Spleen (tissue), 11 donors: ENCODE measurements at regions not wholly inside any gene's neighbourhood (a gene's known extent, or its start where the extent isn't known, plus 50 kb on each side); places are given as distances from the start of the nearest gene placed in this dataset.

ENCODE experiments used
- DNase-seq: peaks from one replicate; pipeline ENCODE4 v3.0.0-alpha.2; 2020
- H3K27ac ChIP-seq, 8 donors: fragments of 200-600 bp; sonication (generic) in 7 of 8; 1 replicate in 4 of 8; 2 replicates in 4 of 8; pipeline versions ENCODE4 v1.5.0 to v1.8.0; 2016 to 2021; ENCODE audit warnings: inconsistent platforms in 4 of 8, mild to moderate bottlenecking in 4 of 8, moderate library complexity in 1 of 8
- H3K27me3 ChIP-seq, 7 donors: fragments of 200-600 bp; sonication (generic) in 6 of 7; replicated peaks in 1 of 7; 1 replicate in 4 of 7; 2 replicates in 3 of 7; pipeline versions ENCODE4 v1.5.0 to v1.8.0; 2016 to 2021; ENCODE audit warnings: inconsistent platforms in 3 of 7, mild to moderate bottlenecking in 1 of 7
- H3K36me3 ChIP-seq, 6 donors: fragments of 200-600 bp; sonication (generic) in 5 of 6; 1 replicate in 4 of 6; 2 replicates in 2 of 6; pipeline versions ENCODE4 v1.5.0 to v1.8.0; 2016 to 2021; ENCODE audit warnings: inconsistent platforms in 2 of 6
- H3K4me1 ChIP-seq, 6 donors: fragments of 200-600 bp; sonication (generic) in 5 of 6; 1 replicate in 3 of 6; 2 replicates in 3 of 6; pipeline versions ENCODE4 v1.5.0 to v1.8.0; 2016 to 2021; ENCODE audit warnings: inconsistent platforms in 3 of 6
- H3K4me3 ChIP-seq, 8 donors: fragments of 200-600 bp; sonication (generic) in 7 of 8; 1 replicate in 4 of 8; 2 replicates in 4 of 8; pipeline versions ENCODE4 v1.5.0 to v1.8.0; 2016 to 2021; ENCODE audit warnings: inconsistent platforms in 4 of 8, mild to moderate bottlenecking in 4 of 8, moderate library complexity in 2 of 8
- H3K9me3 ChIP-seq, 8 donors: fragments of 200-600 bp; sonication (generic) in 7 of 8; 1 replicate in 4 of 8; 2 replicates in 4 of 8; pipeline versions ENCODE4 v1.5.0 to v1.8.0; 2016 to 2021; ENCODE audit warnings: inconsistent platforms in 4 of 8
- CTCF ChIP-seq, 11 experiments: fragments of 200-600 bp in 7 of 11; fragments of 450-650 bp in 4 of 11; sonication (generic) in 4 of 11; IDR thresholded peaks in 8 of 11; conservative IDR thresholded peaks in 3 of 11; 1 replicate in 7 of 11; 2 replicates in 4 of 11; pipeline versions ENCODE4 v1.4.0 to v1.8.0; 2016 to 2021; ENCODE audit warnings: antibody characterized with exemption in 11 of 11, inconsistent platforms in 4 of 11, mild to moderate bottlenecking in 1 of 11
- POLR2A ChIP-seq, 3 donors: fragments of 450-650 bp; IDR thresholded peaks; one replicate each; pipeline ENCODE4 v1.5.1; 2017; ENCODE audit warnings: antibody characterized with exemption in 3 of 3, mild to moderate bottlenecking in 1 of 3
- POLR2AphosphoS5 ChIP-seq, 3 donors: sonication (generic); formaldehyde crosslinking; IDR thresholded peaks; one replicate each; pipeline ENCODE4 v1.5.1; 2017; ENCODE audit warnings: antibody characterized with exemption in 3 of 3
- WGBS, 5 donors: extraction: QIAGEN DNeasy Blood & Tissue Kit in 3 of 5; methylation state at CpG; one replicate each; pipeline versions ENCODE4 v1.1.5 to v1.1.7; 2013 to 2018; 5-methylcytosine and 5-hydroxymethylcytosine counted together
- intact Hi-C: fragments of 100-400 bp; cut with DNase I; formaldehyde crosslinking; loops from one replicate; pipeline ENCODE4 v1.15.0; 2023; ENCODE audit warnings: low total_unique reads
- donor health status: healthy with polysubstance abuse.
- donor health status: DM: no; HTN: no; CAD: no; lungs with moderate emphysema.
- donor health status: DM: no; HTN: no; CAD: no.
- donor health status: Bipolar disorder and iron deficiency.
- donor health status: healthy.
- donor health status: DM: no; HTN: no; CAD: no.
- donor health status: DM: yes; HTN: yes; CAD: no.

DNA sequence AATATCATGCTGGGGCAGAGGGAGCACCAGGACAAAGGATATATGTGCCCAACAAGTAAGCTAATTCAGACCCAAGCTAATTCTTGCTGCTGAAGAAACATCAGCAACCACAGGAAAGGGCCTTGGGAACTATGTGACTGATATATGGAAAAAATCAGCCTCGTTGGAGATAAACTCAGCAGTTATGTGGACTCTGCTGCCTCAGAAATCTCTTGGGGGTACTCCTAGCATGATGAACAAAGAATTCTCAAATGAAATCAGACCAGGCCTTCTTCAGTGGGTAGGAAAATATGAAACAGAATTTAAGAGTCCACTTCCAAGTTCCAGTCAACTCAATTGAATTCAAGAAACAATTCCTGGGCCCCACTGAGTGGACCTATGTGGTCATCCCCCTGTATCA, 367.9 kb downstream of the TNS1 start:
- H3K9me3 ChIP-seq, result no peaks in the 10 kb centered on the region
- H3K4me1 ChIP-seq, result no peaks in the 10 kb centered on the region
- H3K27ac ChIP-seq, result no peak overlapping the region
- TF ChIP-seq CTCF (IDR thresholded peaks at IDR 0.05 in 8 of 11, conservative IDR thresholded peaks at IDR 0.05 in 3 of 11), result no peak
- no peak for TF ChIP-seq POLR2AphosphoS5 (IDR thresholded peaks at IDR 0.05)
- no peak for TF ChIP-seq POLR2A (IDR thresholded peaks at IDR 0.05)
- WGBS, 5 donors, result 38 to 100% (median 53%) methylated on average over 1 of the region's 1 CpG
- no peaks in the 10 kb centered on the region for H3K27me3 ChIP-seq
- DNase-seq, result no peak
- intact Hi-C loops, result no loop called here
- H3K36me3 ChIP-seq, result no peaks in the 10 kb centered on the region
- no peak overlapping the region for H3K4me3 ChIP-seq

- Histone ChIP-seq H3K27me3 (no peaks in the 10 kb centered on the region), H3K9me3 (no peaks in the 10 kb centered on the region), H3K4me1 (no peaks in the 10 kb centered on the region), H3K27ac (no peak overlapping the region), H3K36me3 (no peaks in the 10 kb centered on the region), H3K4me3 (no peak overlapping the region)
- TF ChIP-seq CTCF (IDR thresholded peaks at IDR 0.05 in 8 of 11, conservative IDR thresholded peaks at IDR 0.05 in 3 of 11), result no peak
- no peak for TF ChIP-seq POLR2A (IDR thresholded peaks at IDR 0.05)
- no peak for TF ChIP-seq POLR2AphosphoS5 (IDR thresholded peaks at IDR 0.05)
- 67 to 100% (median 95%) methylated on average over 1 of the region's 1 CpG for WGBS, 5 donors
- intact Hi-C loops, result no loop called here
- DNase-seq, result no peak
These were observed 370.8 kb downstream of the TNS1 start for GRCh38 chr2:217632043-217632442.

- intact Hi-C loops, result no loop called here
- WGBS, 5 donors, result 73 to 76% (median 74%) methylated on average over 10 of the region's 10 CpGs
- TF ChIP-seq CTCF (IDR thresholded peaks at IDR 0.05 in 8 of 11, conservative IDR thresholded peaks at IDR 0.05 in 3 of 11), result no peak
- TF ChIP-seq POLR2A (IDR thresholded peaks at IDR 0.05), result no peak
- no peak for TF ChIP-seq POLR2AphosphoS5 (IDR thresholded peaks at IDR 0.05)
- H3K27ac ChIP-seq, result no peak overlapping the region
- no peaks in the 10 kb centered on the region for H3K36me3 ChIP-seq
- H3K9me3 ChIP-seq, result no peaks in the 10 kb centered on the region
- no peaks in the 10 kb centered on the region for H3K4me1 ChIP-seq
- no peak overlapping the region for H3K4me3 ChIP-seq
- H3K27me3 ChIP-seq, result no peaks in the 10 kb centered on the region
- DNase-seq, result no peak
These were observed 371.7 kb downstream of the TNS1 start for GRCh38 chr2:217631115-217631514.

DNA sequence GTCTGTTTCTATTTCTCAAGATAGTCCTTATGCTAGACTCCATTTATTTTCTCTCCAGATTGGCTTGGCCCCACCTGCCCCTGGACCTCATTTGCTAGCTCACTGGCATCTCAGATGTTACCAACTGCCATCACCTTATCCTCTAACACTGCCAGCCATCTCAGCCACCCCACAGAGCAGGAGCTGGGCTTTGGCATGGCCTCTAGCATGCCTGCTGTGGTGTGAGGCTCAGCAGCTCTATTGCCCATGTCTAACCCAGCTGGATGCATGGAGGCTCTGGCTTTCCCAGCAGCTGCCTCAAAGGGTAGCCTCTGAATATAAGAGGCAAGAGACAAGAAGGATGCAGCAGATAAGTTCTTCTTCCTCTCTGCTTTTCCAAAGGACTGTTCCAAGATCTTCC, 373.4 kb downstream of the TNS1 start:
- no peak overlapping the region for H3K4me3 ChIP-seq
- no peaks in the 10 kb centered on the region for H3K4me1 ChIP-seq
- DNase-seq, result no peak
- intact Hi-C loops, result no loop called here
- no peaks in the 10 kb centered on the region for H3K36me3 ChIP-seq
- H3K9me3 ChIP-seq, result no peaks in the 10 kb centered on the region
- TF ChIP-seq POLR2AphosphoS5 (IDR thresholded peaks at IDR 0.05) (no peak), POLR2A (IDR thresholded peaks at IDR 0.05) (no peak), CTCF (IDR thresholded peaks at IDR 0.05 in 8 of 11, conservative IDR thresholded peaks at IDR 0.05 in 3 of 11) (no peak)
- H3K27me3 ChIP-seq, result no peaks in the 10 kb centered on the region
- no peak overlapping the region for H3K27ac ChIP-seq
